Adrenal gland (tissue), 9 donors: ENCODE measurements at regions not wholly inside any gene's neighbourhood (a gene's known extent, or its start where the extent isn't known, plus 50 kb on each side); places are given as distances from the start of the nearest gene placed in this dataset.

Source experiments
- DNase-seq, 7 donors: peaks; one replicate each; pipeline ENCODE4 v3.0.0-alpha.2; 2019 to 2020
- H3K27ac ChIP-seq, 5 donors: fragments of 200-600 bp; sonication (generic) in 4 of 5; 1 replicate in 3 of 5; 2 replicates in 2 of 5; pipeline versions ENCODE4 v1.5.1 to v1.8.0; 2016 to 2020; ENCODE audit warnings: mild to moderate bottlenecking in 1 of 5
- H3K27me3 ChIP-seq: fragments of 200-600 bp; 2 replicates; pipeline ENCODE4 v1.8.0; 2021
- H3K36me3 ChIP-seq, 2 donors: fragments of 200-600 bp; replicated peaks in 1 of 2; 1 replicate in 1 of 2; 2 replicates in 1 of 2; pipeline versions ENCODE4 v1.5.1 to v1.8.0; 2018 to 2022
- H3K4me1 ChIP-seq, 2 donors: fragments of 200-600 bp; replicated peaks in 1 of 2; 1 replicate in 1 of 2; 2 replicates in 1 of 2; pipeline versions ENCODE4 v1.5.1 to v1.8.0; 2018 to 2021
- H3K4me3 ChIP-seq, 4 donors: fragments of 200-600 bp; sonication (generic) in 3 of 4; one replicate each; pipeline ENCODE4 v1.5.1; 2016 to 2018
- H3K9me3 ChIP-seq, 3 donors: fragments of 200-600 bp; sonication (generic) in 1 of 3; replicated peaks in 1 of 3; 1 replicate in 2 of 3; 2 replicates in 1 of 3; pipeline versions ENCODE4 v1.5.1 to v1.8.0; 2016 to 2021
- POLR2A ChIP-seq, 2 donors: fragments of 450-650 bp; IDR thresholded peaks; one replicate each; pipeline ENCODE4 v1.6.1; 2017; ENCODE audit warnings: antibody characterized with exemption in 2 of 2, mild to moderate bottlenecking in 2 of 2, moderate library complexity in 1 of 2
- WGBS, 4 donors: extraction: QIAGEN DNeasy Blood & Tissue Kit in 2 of 4; methylation state at CpG; one replicate each; pipeline versions ENCODE4 v1.1.5 to v1.1.7; 2013 to 2017; 5-methylcytosine and 5-hydroxymethylcytosine counted together
- intact Hi-C, 2 donors: fragments of 100-400 bp; cut with DNase I; formaldehyde crosslinking; loops; one replicate each; pipeline versions ENCODE4 v1.14.1 to v1.15.0; 2022 to 2023
- TF ChIP-seq, protein P1 (sequence below), 6 experiments: fragments of 450-650 bp in 4 of 6; fragments of 200-600 bp in 2 of 6; sonication (generic) in 1 of 6; IDR thresholded peaks; 1 replicate in 5 of 6; 2 replicates in 1 of 6; pipeline versions ENCODE4 v1.5.1 to v1.8.0; 2016 to 2021; ENCODE audit warnings: antibody characterized with exemption in 6 of 6, mild to moderate bottlenecking in 2 of 6, moderate library complexity in 1 of 6
- donor health status: healthy with polysubstance abuse.
- donor health status: Bipolar disorder and iron deficiency.
- donor health status: DM: yes; HTN: yes; CAD: no.
- donor health status: DM: no; HTN: no; CAD: no.
- donor health status: DM: no; HTN: no; CAD: no.

DNA sequence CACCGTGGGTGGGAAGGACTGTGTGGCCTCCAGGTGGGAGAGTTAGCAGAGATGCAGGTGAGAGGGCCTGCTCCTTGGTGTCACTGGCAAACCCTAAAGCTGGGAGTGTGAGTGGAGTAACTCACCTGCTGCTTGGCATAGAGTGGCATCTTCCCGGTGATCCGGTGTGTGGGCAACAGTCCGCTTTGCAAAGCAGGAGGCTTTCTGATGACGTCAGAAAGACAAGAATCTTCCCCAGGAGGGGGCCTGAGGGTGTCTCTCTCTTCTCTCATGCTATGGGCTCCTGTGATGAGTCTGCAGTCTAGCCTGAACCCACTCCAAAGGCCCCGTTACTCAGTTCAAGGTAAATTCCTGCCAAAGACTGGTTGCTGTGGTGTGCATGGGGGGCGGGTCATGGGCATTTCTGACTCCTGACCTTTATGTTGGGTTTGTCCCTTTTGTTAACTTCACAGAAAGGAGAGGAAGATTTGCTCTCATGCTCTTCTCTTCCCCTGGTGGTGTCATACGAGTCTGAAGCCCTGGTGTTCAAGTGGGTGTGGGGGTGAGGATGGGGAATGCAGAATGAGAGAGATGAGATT, 187.9 kb downstream of the GATA3 start:
- 66 to 90% (median 81%) methylated on average over 4 to 8 of the region's 8 CpGs for WGBS, 4 donors
- Histone ChIP-seq H3K27ac (no peak overlapping the region), H3K9me3 (no peaks in the 10 kb centered on the region), H3K36me3 (no peaks in the 10 kb centered on the region), H3K4me1 (no peaks in the 10 kb centered on the region), H3K27me3 (no peaks in the 10 kb centered on the region), H3K4me3 (no peak overlapping the region)
- DNase-seq = no peak
- intact Hi-C loops = no loop called here
- TF ChIP-seq, protein P1, sequence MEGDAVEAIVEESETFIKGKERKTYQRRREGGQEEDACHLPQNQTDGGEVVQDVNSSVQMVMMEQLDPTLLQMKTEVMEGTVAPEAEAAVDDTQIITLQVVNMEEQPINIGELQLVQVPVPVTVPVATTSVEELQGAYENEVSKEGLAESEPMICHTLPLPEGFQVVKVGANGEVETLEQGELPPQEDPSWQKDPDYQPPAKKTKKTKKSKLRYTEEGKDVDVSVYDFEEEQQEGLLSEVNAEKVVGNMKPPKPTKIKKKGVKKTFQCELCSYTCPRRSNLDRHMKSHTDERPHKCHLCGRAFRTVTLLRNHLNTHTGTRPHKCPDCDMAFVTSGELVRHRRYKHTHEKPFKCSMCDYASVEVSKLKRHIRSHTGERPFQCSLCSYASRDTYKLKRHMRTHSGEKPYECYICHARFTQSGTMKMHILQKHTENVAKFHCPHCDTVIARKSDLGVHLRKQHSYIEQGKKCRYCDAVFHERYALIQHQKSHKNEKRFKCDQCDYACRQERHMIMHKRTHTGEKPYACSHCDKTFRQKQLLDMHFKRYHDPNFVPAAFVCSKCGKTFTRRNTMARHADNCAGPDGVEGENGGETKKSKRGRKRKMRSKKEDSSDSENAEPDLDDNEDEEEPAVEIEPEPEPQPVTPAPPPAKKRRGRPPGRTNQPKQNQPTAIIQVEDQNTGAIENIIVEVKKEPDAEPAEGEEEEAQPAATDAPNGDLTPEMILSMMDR (IDR thresholded peaks at IDR 0.05) = no peak
- TF ChIP-seq POLR2A (IDR thresholded peaks at IDR 0.05) = no peak

DNA sequence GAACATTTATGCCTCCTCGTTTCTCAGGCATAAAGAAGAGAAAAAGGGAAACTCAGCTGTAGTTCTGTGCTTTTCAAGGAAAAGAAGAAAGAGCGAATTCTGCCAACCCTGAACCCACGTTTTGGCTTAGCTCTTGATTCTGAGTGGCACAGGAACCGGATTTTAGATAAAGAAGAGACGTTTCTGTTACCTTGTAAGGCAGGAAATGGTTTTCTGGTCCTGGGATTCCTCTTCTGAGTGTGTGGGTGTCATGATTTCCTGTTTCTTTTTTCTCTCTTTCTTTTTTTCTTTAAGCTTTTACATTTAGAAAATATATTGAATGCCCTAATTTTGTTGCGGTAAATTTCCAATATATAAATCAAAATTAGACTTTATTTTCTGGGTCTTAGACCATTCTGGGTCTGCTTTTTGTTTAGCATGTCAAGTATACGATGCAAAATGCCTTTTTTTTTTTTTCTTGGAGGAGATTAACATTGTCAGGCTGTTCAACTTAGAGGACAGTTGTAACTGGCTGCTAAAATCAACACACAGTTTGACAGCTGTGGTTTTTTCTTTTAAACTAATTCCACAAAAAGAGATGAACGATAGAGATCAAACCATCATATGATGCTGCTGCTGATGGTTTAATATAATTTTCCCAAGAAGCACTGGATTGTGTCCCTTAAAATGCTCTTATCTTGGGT, 190.8 kb downstream of the GATA3 start:
- H3K27ac ChIP-seq = no peak overlapping the region
- TF ChIP-seq POLR2A (IDR thresholded peaks at IDR 0.05) = no peak
- TF ChIP-seq, protein P1 (IDR thresholded peaks at IDR 0.05) = no peak
- no peaks in the 10 kb centered on the region for H3K27me3 ChIP-seq
- H3K9me3 ChIP-seq = no peaks in the 10 kb centered on the region
- H3K36me3 ChIP-seq = no peaks in the 10 kb centered on the region
- H3K4me3 ChIP-seq = no peak overlapping the region
- intact Hi-C loops = no loop called here
- H3K4me1 ChIP-seq = no peaks in the 10 kb centered on the region
- 35 to 47% (median 40%) methylated on average over 8 of the region's 8 CpGs for WGBS, 4 donors
- DNase-seq = no peak

DNA sequence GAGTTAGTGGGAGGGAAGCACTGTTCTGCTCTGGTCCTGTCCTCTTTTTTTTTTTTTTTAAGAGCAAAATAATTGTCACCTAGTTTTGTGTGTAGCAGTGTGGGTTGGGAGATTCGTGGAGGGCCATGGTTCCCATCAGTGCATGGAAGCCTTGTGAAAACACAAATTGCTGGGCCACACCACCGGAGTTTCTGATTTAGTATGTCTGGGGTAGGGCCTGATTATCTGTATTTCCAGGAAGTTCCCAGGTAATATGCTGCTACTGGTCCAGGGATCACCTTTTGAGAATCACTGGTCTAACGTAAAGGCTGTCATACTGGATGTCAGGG, 191.3 kb downstream of the GATA3 start:
- intact Hi-C loops = no loop called here
- no peak overlapping the region for H3K4me3 ChIP-seq
- TF ChIP-seq, protein P1 (IDR thresholded peaks at IDR 0.05) = no peak
- TF ChIP-seq POLR2A (IDR thresholded peaks at IDR 0.05) = no peak
- H3K36me3 ChIP-seq = no peaks in the 10 kb centered on the region
- WGBS, 4 donors = 73 to 88% (median 84%) methylated on average over 2 to 3 of the region's 3 CpGs
- no peaks in the 10 kb centered on the region for H3K4me1 ChIP-seq
- no peak for DNase-seq
- no peak overlapping the region for H3K27ac ChIP-seq
- H3K27me3 ChIP-seq = no peaks in the 10 kb centered on the region
- H3K9me3 ChIP-seq = no peaks in the 10 kb centered on the region

DNA sequence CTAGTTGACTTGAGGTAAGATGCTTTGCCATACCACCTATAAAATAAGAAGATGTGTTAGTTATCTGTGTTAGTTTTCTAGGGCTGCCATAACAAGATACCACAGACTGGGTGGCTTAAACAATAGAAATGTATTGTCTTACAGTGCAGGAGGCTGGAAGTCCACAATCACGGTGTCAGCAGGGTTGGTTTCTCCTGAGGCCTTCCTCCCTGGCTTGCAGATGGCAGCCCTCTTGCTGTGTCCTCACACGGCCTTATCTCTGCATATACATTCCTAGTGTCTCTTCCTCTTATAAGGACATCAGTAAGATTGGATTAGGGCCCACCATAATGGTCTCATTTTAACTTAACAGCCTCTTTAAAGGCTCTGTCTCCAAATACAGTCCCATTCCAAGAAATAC, 192.1 kb downstream of the GATA3 start:
- H3K27me3 ChIP-seq = no peaks in the 10 kb centered on the region
- no peak overlapping the region for H3K4me3 ChIP-seq

More for the DNA sequence above, 192.1 kb downstream of the GATA3 start:
- Histone ChIP-seq H3K27ac (no peak overlapping the region), H3K4me1 (no peaks in the 10 kb centered on the region), H3K36me3 (no peaks in the 10 kb centered on the region), H3K9me3 (no peaks in the 10 kb centered on the region)
- 74 to 96% (median 86%) methylated on average over 2 of the region's 2 CpGs for WGBS, 4 donors
- no peak for DNase-seq
- no peak for TF ChIP-seq POLR2A (IDR thresholded peaks at IDR 0.05)
- TF ChIP-seq, protein P1 (IDR thresholded peaks at IDR 0.05) = no peak
- intact Hi-C loops = no loop called here
